HG03442 (cell line): ENCODE measurements at regions not wholly inside any gene's neighbourhood (a gene's known extent, or its start where the extent isn't known, plus 50 kb on each side); places are given as distances from the start of the nearest gene placed in this dataset.
"Not testable (repeated sequence)": the region's sequence is repeated elsewhere in the genome, so short reads cannot be mapped to it uniquely, and the experiment has no call there.

Source experiments
- ATAC-seq: cut with Tn5 transposase; IDR thresholded peaks from one replicate; pipeline ENCODE4 v1.9.1; 2021; ENCODE audit warnings: mild to moderate bottlenecking, moderate library complexity; ENCODE audit not compliant: unreplicated experiment

DNA sequence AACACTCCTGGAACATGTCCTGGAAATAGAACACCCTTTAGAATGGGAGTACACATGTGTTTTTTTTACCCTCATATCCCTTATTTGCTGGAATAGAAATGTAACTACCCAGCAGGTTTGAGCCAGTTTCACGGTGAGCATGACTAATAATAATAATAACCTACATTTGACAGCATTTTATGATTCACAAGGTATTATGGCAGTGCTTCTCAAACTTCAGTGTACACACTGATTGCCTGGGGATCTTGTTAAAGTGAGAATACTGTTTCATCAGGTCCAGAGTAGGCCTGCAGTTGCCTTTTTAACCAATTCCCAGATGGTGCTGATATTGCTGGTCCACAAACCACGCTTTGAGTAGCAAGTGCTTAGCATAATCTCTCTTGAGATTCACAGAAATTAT is 63.9 kb downstream of the NFKBIZ start:
- no peak for ATAC-seq

DNA sequence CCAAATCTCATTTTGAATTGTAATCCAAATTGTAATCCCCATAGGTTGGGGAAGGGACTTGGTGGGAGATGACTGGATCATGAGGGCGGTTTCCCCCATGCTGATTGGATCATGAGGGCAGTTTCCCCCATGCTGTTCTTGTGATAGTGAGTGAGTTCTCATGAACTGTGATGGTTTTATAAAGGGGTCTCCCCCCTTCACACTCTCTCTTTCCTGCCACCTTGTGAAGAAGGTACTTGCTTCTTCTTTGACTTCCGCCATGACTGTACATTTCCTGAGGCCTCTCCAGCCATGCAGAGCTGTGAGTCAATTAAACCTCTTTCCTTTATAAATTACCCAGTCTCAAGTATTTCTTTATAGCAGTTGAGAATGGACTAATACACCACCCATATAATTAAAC is 68.4 kb downstream of the NFKBIZ start:
- ATAC-seq: not testable (repeated sequence)

DNA sequence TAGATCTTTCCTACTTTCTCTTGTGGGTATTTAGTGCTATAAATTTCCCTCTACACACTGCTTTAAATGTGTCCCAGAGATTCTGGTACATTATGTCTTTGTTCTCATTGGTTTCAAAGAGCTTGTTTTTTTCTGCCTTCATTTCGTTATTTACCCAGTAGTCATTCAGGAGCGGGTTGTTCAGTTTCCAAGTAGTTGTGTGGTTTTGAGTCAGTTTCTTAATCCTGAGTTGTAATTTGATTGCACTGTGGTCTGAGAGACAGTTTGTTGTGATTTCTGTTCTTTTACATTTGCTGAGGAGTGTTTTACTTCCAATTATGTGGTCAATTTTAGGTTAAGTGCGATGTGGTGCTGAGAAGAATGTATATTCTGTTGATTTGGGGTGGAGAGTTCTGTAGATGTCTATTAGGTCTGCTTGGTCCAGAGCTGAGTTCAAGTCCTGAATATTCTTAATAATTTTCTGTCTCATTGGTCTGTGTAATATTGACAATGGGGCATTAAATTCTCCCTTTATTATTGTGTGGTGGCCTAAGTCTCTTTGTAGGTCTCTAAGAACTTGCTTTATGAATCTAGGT is 72.9 kb downstream of the NFKBIZ start:
- ATAC-seq: not testable (repeated sequence)

DNA sequence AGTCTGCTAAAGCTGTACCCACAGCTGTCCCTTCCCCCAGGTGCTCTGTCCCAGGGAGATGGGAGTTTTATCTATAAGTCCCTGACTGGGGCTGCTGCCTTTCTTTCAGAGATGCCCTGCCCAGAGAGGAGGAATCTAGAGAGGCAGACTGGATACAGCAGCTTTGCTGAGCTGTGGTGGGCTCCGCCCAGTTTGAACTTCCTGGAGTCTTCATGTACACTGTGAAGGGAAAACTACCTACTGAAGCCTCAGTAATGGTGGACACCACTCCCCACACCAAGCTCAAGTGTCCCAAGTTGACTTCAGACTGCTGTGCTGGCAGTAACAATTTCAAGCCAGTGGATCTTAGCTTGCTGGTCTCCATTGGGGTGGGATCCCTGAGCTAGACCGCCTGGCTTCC is 75.3 kb downstream of the NFKBIZ start:
- not testable (repeated sequence) for ATAC-seq

DNA sequence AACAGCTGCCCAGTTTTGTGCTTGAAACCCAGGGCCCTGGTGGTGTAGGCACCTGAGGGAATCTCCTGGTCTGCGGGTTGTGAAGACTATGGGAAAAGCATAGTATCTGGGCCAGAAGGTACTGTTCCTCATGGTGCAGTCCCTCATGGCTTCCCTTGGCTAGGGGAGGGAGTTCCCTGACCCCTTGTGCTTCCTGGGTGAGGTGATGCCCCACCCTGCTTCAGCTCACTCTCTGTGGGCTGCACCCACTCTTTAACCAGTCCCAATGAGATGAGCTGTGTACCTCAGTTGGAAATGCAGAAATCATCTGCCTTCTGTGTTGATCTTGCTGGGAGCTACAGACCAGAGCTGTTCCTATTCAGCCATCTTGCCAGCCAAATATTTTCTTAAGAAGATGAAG is 75.8 kb downstream of the NFKBIZ start:
- not testable (repeated sequence) for ATAC-seq

DNA sequence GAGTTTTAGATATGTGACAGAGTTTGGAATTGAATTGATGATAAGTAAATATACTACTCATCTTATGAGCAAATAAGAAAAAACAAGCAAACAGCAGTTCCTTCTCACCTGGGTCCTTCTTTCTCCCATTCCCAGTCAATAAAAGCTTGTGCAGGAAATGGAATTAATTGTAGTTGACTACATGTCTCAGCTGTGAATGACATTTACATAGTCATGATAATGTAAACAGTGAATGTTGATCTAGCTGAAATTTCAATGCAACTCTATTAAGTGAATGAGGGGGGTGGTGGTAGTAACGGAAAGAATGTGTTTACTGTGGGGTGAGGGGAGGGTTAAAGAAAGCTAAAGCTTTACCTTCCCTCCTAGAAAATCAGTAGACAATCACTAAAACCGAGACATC is 76.2 kb downstream of the NFKBIZ start:
- ATAC-seq: no peak

DNA sequence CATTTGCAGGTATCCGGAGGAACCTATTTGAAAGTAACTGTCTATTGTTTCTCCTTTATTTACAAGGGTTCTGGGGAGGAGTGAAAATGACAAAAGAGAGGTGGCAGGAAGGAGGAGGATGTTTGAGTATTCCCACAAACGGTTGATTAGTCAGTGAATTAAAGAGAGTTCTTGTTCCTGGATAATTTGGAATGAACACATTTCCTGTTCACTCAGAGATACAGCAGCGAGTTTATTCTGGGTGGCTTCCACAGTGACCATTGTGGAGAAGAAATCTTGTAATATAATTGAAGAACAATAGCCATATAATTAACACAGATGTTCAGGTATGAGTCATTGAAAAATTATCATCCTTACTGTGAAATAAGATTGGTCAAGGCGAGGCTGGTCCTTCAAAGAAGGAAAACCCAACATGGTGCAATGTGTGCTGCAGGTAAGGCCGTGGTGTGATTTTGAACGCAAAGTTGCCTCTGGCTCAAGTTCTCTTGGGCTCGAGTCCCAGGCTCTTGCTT is 77.3 kb downstream of the NFKBIZ start:
- no peak for ATAC-seq

DNA sequence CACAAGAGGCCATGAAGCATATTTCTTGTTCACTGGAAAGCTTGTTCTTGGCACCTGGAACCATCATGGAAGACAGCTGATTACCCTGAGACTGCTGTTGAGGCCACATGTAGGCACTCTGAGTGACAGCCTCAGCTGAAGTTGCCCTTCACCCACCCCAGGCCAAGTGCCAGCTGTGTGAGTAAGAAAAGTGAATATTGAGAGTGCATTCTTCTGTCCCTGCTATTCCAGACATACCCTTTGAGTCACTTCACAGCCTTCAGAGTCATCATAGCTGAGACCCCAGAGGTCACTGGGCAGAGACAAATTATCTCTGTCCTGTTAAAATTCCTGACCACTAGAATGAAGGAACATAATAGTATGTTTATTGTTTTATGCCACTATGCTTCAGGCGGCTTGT is 79.6 kb downstream of the NFKBIZ start:
- no peak for ATAC-seq

DNA sequence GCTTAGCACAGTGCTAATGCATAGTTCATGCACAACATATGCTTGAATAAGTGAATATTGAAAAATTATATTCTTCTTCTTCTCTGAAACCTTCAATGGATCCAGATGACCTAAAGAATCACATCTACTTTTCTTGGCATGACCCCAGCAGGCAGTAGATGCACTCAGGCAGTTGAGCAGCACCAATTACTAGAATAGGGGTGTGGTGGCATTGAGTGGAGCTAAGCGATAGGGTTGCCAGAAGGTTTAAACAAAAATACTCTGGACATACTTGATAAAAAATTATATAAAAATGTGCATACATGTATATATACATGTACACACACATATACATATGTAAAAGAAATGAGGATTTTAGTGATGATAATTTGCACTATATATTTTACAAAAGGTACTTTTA is 81.8 kb downstream of the NFKBIZ start:
- ATAC-seq: no peak

DNA sequence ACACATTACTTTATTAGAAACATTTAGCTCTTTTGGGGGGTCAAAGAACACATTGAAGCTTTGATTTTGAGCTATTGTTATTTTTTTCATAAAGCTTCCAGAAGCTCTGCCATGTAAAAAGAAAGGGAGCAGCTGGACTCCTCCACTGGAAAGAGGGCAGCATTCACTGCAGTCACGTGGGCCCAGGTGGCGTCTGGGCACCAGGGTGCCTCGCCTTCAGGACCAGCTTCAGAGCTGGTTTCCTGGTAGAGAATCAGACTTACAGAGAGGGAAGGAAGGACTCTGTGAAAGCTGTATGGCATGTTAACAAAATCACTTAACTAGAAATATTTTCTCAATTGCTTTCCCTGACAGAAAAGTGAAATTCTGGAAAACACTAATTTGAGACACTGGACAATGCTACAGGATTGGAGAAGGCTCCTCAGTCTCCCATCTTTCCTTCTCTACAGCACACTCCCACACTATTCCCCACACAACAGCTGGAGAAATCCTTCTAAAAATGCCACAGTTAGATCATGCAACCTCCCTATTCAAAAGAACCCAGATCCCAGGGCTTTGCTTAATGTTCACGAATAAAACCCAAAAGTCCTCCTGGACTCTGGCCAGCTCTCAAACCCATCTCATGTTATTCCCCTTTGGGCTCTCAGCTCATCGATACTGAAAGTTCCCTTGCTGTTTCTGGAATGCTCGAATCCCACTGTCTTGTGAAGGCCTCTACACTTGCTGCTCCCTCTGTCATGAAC is 83.2 kb downstream of the NFKBIZ start:
- ATAC-seq: no peak

DNA sequence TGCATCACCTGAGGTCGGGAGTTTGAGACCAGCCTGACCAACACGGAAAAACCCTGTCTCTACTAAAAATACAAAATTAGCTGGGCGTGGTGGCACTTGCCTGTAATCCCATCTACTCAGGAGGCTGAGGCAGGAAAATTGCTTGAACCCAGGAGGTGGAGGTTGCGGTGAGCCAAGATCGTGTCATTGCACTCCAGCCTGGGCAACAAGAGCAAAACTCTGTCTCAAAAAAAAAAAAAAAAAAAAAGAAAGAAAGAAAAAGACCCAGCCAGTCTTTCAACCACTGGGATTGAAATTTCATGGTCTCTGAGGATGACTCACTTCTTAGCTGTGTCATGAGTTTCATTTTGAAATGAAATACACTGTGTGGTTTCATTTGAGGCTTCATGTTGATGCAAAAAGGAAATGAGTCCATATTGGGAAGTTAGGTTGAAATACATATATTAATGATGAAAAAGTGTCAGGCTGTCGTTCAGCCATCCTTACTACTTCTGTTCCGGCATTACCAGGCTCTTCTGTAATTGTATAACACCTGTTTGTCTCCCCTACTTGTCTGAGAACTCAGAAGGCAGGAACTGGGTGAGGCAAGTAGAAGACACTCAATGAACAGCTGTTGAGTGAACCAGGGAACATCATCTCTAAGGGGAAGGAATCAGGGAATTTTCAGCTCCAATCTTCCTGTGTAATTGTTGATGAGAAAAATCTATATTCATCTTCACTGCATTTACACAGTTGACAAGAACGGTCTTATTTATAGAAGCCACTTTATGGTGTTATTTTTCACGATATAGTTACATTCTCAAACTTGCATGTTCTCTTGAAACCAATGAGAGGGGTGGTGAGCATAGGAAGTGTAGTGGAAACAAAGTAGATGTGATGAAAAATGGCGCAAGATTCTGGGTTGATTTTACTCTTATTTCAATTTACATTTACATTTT is 87.4 kb downstream of the NFKBIZ start:
- ATAC-seq: peak; percentile 95

DNA sequence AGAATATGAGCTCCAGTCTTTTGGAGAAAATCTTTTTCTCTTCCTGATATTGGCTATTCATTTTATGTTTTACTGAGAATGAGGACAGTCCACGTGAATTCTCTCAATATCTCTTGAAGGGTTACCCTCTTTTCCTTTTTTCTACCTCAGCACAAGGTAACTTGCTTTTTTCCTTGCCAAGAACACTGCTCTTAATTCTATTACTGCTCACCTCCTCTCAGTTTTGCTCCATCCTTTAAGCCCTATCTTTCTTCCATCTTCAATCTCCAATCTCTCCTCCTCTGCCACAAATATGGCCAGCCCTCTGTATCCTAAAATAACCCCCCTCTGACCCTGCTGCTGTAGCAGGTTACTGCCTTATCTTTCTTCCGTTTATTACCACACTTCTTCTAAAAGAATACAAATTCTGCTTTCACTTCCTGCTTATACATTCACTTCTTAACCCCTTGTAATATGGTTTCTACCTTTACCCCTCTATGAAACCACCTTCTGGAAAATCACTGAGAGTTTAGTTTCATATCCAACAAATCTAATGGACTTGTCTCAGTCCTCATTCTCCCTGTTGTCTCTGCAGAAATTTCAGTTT is 89.0 kb downstream of the NFKBIZ start:
- peak; percentile 44 for ATAC-seq

DNA sequence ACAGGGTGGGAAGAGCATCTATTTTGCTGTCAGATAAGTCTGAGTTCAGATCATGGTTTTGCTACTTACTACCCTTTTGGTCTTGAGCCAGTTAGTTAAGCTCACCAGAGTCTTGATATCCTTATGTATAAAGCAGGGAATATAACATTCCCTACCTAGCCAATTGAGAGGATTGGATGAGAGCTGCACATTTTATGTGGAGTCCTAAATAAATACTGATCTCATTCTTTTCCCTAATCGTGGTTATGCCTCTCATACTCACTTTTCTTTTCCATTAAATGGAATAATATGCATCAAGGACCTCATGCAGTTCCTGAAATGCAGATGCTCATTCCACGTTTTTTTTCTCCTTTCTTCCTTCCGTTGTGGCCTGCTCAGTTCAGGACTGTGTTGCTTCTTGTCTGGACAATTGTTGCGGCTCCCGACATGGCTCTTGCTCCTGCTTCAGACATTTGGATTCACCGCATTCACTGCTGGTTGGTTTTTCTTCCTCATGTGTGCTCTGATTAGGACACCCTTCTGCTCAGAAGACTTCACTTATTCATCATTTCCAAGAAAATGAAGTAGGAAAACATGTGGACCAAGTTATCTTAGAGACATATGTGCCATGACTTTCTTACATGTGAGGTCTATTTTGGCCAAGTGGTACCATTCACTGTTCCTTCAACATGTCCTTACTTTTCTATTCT is 90.2 kb downstream of the NFKBIZ start:
- no peak for ATAC-seq

DNA sequence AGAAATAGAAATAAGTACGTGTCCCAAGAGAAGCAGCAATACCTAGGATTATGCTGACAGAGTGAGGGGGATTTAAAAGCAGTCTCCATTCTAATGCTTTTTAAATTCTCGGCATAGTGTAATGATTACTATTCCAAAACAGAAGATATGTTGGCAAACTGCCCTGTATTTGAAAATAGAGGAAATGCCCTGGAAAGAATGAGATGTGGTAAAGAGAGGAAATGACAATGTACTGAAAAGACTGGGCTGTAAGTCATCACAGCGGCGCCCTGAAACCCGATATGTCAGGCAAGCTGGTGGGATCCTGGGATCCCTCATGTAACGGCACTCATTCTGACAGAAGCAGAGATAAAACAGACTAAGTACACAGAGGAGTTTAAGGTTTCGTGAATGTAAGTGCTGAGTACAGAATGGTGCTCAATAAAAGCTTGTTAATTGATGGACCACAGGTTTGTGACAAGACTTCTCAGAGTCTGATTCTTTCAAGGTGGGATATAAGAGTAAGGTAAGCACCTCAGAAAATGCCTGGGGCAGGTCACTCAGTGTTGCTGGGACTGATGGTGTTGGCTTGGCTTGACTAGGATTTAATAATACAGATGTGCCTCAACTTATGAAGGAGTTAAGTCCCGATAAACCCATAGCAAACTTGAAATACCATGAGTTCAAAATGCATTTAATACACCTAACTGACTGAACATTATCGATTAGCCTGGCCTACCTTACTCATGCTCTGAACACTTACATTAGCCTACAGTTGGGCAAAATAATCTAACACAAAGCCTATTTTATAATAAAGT is 91.4 kb downstream of the NFKBIZ start:
- ATAC-seq: no peak

DNA sequence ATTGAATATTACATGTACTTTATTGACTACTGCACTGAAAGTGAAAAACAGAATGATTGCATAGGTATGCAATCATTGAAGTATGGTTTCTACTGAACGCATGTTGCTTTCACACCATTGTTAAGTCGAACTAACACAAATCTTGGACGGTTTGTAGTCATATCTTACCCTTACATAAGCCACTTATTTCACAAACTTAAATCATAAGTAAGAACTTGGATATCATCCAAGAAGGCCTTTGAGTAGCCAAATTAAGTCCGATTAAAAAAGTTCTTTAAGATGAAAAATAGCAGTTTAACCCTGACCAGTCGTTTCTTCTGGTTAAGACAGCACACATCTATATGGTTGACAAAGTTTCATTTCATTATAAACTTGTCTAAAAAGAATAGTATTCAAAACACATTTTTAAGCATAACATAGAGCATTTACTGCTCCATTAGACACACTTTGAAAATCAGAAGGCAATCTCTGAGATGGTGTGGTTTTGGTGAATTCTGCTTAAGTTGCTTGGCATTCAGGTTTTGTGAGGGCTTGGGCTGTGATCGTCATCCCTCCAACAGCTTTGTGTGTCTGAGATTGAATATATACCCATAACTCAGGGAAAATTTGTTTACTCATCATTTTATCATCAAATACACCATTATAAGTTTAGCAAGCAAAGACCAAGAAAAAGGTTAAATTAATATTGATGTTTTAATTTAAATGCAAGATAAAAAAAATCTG is 92.2 kb downstream of the NFKBIZ start:
- no peak for ATAC-seq

DNA sequence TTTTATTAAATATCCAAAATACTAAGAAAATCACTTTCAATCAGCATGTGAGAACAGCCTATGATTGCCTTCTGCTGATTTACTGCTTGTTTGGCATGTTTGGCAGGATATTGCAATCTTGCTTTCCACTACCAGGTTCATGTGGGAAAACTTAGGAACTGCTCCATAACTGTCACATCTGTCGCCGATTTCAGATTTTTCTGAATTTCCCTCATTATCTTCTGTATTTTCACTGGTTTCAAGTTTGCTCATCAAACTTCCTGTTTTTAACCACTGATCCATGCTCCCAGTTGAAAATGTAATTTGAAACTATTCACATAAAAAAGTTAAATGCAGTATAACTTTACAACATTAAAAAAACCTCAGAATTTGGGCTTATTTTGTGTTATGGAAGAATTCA is 93.0 kb downstream of the NFKBIZ start:
- ATAC-seq: no peak

DNA sequence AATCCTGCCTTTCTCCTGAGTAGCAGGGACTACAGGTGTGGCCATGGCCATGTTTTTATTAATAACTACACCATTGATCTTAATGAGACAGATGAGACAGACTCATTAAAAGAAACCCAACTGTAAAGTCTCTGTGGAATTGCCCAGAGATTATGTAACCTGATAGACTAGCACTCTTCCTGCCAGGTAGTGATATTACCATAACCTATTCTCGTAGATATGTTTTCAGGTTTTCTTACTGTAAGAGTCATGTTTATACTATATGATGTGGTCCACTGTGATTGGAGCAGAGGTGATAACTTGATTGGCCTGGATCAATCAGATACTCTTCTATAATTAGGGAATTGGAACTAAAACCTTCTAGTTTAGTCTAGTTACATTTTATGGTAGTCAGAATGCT is 93.7 kb downstream of the NFKBIZ start:
- ATAC-seq: peak; percentile 40

DNA sequence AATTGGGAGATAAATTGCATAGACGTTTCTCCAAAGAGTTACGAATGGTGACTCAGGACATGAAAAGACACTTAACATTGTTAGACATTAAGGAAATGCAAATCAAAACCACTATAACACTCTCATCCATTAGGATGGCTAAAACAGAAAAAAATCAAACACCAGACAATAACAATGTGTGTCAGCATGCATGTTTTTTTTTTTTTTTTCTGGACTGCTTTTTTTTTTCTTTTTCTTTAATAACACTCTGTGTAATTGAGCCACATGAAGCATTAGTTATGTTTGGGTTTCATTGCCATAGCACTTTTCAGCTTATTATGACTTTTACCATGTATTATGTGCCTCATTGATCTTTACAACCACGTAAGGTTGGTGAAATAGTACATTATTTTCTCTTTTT is 95.0 kb downstream of the NFKBIZ start:
- no peak for ATAC-seq

DNA sequence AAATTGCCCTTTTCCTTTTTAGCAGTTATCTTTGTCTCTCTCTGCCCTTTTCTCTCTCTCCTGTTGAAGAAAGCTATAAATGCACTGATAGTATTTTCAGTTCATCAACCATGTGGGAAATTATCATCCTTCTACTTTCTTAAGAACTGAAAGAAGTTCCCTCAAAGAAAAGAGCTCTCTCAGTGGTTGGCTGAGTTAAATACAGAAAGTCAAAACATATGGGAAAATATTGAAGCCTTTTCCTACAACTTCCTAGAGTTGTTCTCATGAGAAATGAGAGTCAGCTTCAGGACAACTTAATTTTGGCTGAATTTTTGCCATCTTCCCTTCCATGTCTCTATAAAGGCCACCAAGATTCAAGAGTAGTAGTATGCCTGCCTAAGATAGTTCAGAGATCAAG is 96.7 kb downstream of the NFKBIZ start:
- no peak for ATAC-seq
